Smooth muscle cell (in vitro differentiated cells): ENCODE measurements at regions not wholly inside any gene's neighbourhood (a gene's known extent, or its start where the extent isn't known, plus 50 kb on each side); places are given as distances from the start of the nearest gene placed in this dataset.

Experiments
- DNase-seq: peaks from one replicate; lab custom pipeline; 2025; ENCODE audit not compliant: unreplicated experiment; lab: John Stamatoyannopoulos, UW
- H2AFZ ChIP-seq: fragments of 200-600 bp; sonication (generic); 2 replicates; pipeline ENCODE4 v1.6.0; 2016; ENCODE audit warnings: antibody characterized with exemption, low read depth, mild to moderate bottlenecking
- H3F3A ChIP-seq: fragments of 200-600 bp; sonication (generic); 2 replicates; pipeline ENCODE4 v1.6.0; 2017; ENCODE audit warnings: antibody characterized with exemption, low read depth
- H3K27ac ChIP-seq: fragments of 200-600 bp; sonication (generic); 2 replicates; pipeline ENCODE4 v1.5.1; 2016; ENCODE audit warnings: low read depth, mild to moderate bottlenecking
- H3K27me3 ChIP-seq: fragments of 200-600 bp; sonication (generic); 2 replicates; pipeline ENCODE4 v1.6.1; 2016; ENCODE audit warnings: low read depth, mild to moderate bottlenecking
- H3K36me3 ChIP-seq: fragments of 200-600 bp; sonication (generic); 2 replicates; pipeline ENCODE4 v1.5.1; 2016; ENCODE audit warnings: low read depth
- H3K4me1 ChIP-seq: fragments of 200-600 bp; sonication (generic); 2 replicates; pipeline ENCODE4 v1.5.1; 2016; ENCODE audit warnings: low read depth
- H3K4me2 ChIP-seq: fragments of 200-600 bp; sonication (generic); 2 replicates; pipeline ENCODE4 v1.6.0; 2016; ENCODE audit warnings: mild to moderate bottlenecking
- H3K4me3 ChIP-seq: fragments of 200-600 bp; sonication (generic); 2 replicates; pipeline ENCODE4 v1.5.1; 2016; ENCODE audit warnings: mild to moderate bottlenecking
- H3K79me2 ChIP-seq: fragments of 200-600 bp; sonication (generic); 2 replicates; pipeline ENCODE4 v1.6.0; 2016; ENCODE audit warnings: low read depth, mild to moderate bottlenecking
- H3K9ac ChIP-seq: fragments of 200-600 bp; sonication (generic); 2 replicates; pipeline ENCODE4 v1.6.0; 2016; ENCODE audit warnings: low read depth
- H3K9me3 ChIP-seq: fragments of 200-600 bp; sonication (generic); replicated peaks from 2 replicates; pipeline ENCODE4 v1.5.1; 2016; ENCODE audit warnings: low read depth
- H4K20me1 ChIP-seq: fragments of 200-600 bp; sonication (generic); 2 replicates; pipeline ENCODE4 v1.6.0; 2016; ENCODE audit warnings: low read depth
- CTCF ChIP-seq: fragments of 200-600 bp; sonication (generic); IDR thresholded peaks from 2 replicates; pipeline ENCODE4 v1.5.1; 2017; ENCODE audit warnings: borderline replicate concordance, mild to moderate bottlenecking, antibody characterized with exemption; ENCODE audit not compliant: insufficient read depth, poor library complexity, severe bottlenecking
- WGBS: methylation state at CpG from one replicate; pipeline ENCODE4 v1.1.7; 2016; ENCODE audit warnings: low lambda C conversion rate; 5-methylcytosine and 5-hydroxymethylcytosine counted together

- no peak for DNase-seq
- Histone ChIP-seq H3K27ac (no peak overlapping the region), H3K36me3 (no peaks in the 10 kb centered on the region), H3K4me1 (no peaks in the 10 kb centered on the region), H4K20me1 (no peaks in the 10 kb centered on the region), H2AFZ (no peak overlapping the region), H3K4me2 (no peak overlapping the region), H3K79me2 (no peaks in the 10 kb centered on the region), H3K9ac (no peak overlapping the region), H3K27me3 (no peaks in the 10 kb centered on the region), H3K9me3 (no peaks in the 10 kb centered on the region), H3K4me3 (no peak overlapping the region), H3F3A (no peaks in the 10 kb centered on the region)
- no peak for TF ChIP-seq CTCF
- WGBS, result 100% methylated on average over 1 of the region's 1 CpG
These were observed 789.6 kb upstream of the NOVA1 start for GRCh38 chr14:27387463-27387862.

- no peaks in the 10 kb centered on the region for H4K20me1 ChIP-seq
- no peaks in the 10 kb centered on the region for H3K9me3 ChIP-seq
- H3K9ac ChIP-seq, result no peak overlapping the region
- no peaks in the 10 kb centered on the region for H3K27me3 ChIP-seq
- no peak overlapping the region for H3K4me2 ChIP-seq
- no peak overlapping the region for H3K27ac ChIP-seq
- no peak overlapping the region for H2AFZ ChIP-seq
- no peak for DNase-seq
- no peaks in the 10 kb centered on the region for H3K79me2 ChIP-seq
- 82% methylated on average over 2 of the region's 2 CpGs for WGBS
- H3F3A ChIP-seq, result no peaks in the 10 kb centered on the region
- no peaks in the 10 kb centered on the region for H3K36me3 ChIP-seq
- H3K4me1 ChIP-seq, result no peaks in the 10 kb centered on the region
- no peak for TF ChIP-seq CTCF
- H3K4me3 ChIP-seq, result no peak overlapping the region
These were observed 791.6 kb upstream of the NOVA1 start for GRCh38 chr14:27389402-27389801.

- no peaks in the 10 kb centered on the region for H4K20me1 ChIP-seq
- no peaks in the 10 kb centered on the region for H3K4me1 ChIP-seq
- TF ChIP-seq CTCF, result no peak
- no peaks in the 10 kb centered on the region for H3K79me2 ChIP-seq
- no peaks in the 10 kb centered on the region for H3K27me3 ChIP-seq
- H3K36me3 ChIP-seq, result no peaks in the 10 kb centered on the region
- no peaks in the 10 kb centered on the region for H3K9me3 ChIP-seq
- H2AFZ ChIP-seq, result no peak overlapping the region
- no peak overlapping the region for H3K9ac ChIP-seq
- no peaks in the 10 kb centered on the region for H3F3A ChIP-seq
- no peak overlapping the region for H3K27ac ChIP-seq
- 81% methylated on average over 3 of the region's 3 CpGs for WGBS
- no peak overlapping the region for H3K4me3 ChIP-seq
- DNase-seq, result no peak
- no peak overlapping the region for H3K4me2 ChIP-seq
These were observed 792.3 kb upstream of the NOVA1 start for GRCh38 chr14:27390155-27390554.

GRCh38 chr14:27391331-27391730 is 793.5 kb upstream of the NOVA1 start:
- Histone ChIP-seq H3K9ac (no peak overlapping the region), H3K9me3 (no peaks in the 10 kb centered on the region), H4K20me1 (no peaks in the 10 kb centered on the region), H2AFZ (no peak overlapping the region), H3K4me1 (no peaks in the 10 kb centered on the region), H3K79me2 (no peaks in the 10 kb centered on the region), H3K27ac (peak overlapping the region; percentile 41), H3K36me3 (no peaks in the 10 kb centered on the region), H3K27me3 (no peaks in the 10 kb centered on the region), H3K4me2 (peak overlapping the region; percentile 0), H3F3A (no peaks in the 10 kb centered on the region), H3K4me3 (no peak overlapping the region)
- WGBS, result 63% methylated on average over 4 of the region's 4 CpGs
- no peak for DNase-seq
- TF ChIP-seq CTCF, result no peak
